CD8-positive, alpha-beta memory T cell (primary cell): ENCODE measurements at regions not wholly inside any gene's neighbourhood (a gene's known extent, or its start where the extent isn't known, plus 50 kb on each side); places are given as distances from the start of the nearest gene placed in this dataset.

Source experiments
- CTCF ChIA-PET: fragments of 350-600 bp; sonication (Branson Sonifier 250); formaldehyde crosslinking; loops from one replicate; lab custom pipeline; 2021; ENCODE audit warnings: antibody characterized with exemption; lab: Charles Lee
- POLR2A ChIA-PET: fragments of 350-600 bp; sonication (Branson Sonifier 250); formaldehyde crosslinking; loops from one replicate; lab custom pipeline; 2021; ENCODE audit warnings: antibody characterized with exemption; lab: Charles Lee
- DNase-seq, 5 donors: peaks; one replicate each; pipeline versions ENCODE4 v3.0.0 to v3.0.0-alpha.2; 2020 to 2022; ENCODE audit warnings: mixed read lengths in 1 of 5
- H3K27ac ChIP-seq: one replicate; pipeline ENCODE4 v1.7.0; 2013; ENCODE audit warnings: low read depth, mild to moderate bottlenecking, low read length, moderate library complexity
- H3K27me3 ChIP-seq: 2 replicates; pipeline ENCODE4 v1.7.0; 2013; ENCODE audit warnings: low read length, mild to moderate bottlenecking; ENCODE audit not compliant: insufficient read depth, poor library complexity, severe bottlenecking
- H3K36me3 ChIP-seq: 2 replicates; pipeline ENCODE4 v1.7.0; 2013; ENCODE audit warnings: mild to moderate bottlenecking, low read length, moderate library complexity; ENCODE audit not compliant: insufficient read depth
- H3K4me1 ChIP-seq: 2 replicates; pipeline ENCODE4 v1.7.0; 2013; ENCODE audit warnings: mild to moderate bottlenecking, low read length, moderate library complexity; ENCODE audit not compliant: insufficient read depth
- H3K4me3 ChIP-seq: 2 replicates; pipeline ENCODE4 v1.7.0; 2013; ENCODE audit warnings: mild to moderate bottlenecking, low read length
- H3K9me3 ChIP-seq: 2 replicates; pipeline ENCODE4 v1.7.0; 2013; ENCODE audit warnings: mild to moderate bottlenecking, low read length
- H3K27ac Mint-ChIP-seq, 8 donors: one replicate each; pipeline ENCODE4 v1.8.0; 2020 to 2021; ENCODE audit warnings: mixed read lengths in 8 of 8, mild to moderate bottlenecking in 6 of 8, inconsistent platforms in 3 of 8, moderate library complexity in 3 of 8
- H3K27me3 Mint-ChIP-seq, 2 donors: one replicate each; pipeline ENCODE4 v1.8.0; 2020 to 2021; ENCODE audit warnings: mixed read lengths in 2 of 2, mild to moderate bottlenecking in 1 of 2, moderate library complexity in 1 of 2
- H3K36me3 Mint-ChIP-seq, 3 donors: one replicate each; pipeline ENCODE4 v1.8.0; 2020 to 2021; ENCODE audit warnings: mixed read lengths in 3 of 3, inconsistent platforms in 1 of 3, mild to moderate bottlenecking in 1 of 3
- H3K4me1 Mint-ChIP-seq, 3 donors: one replicate each; pipeline ENCODE4 v1.8.0; 2020 to 2021; ENCODE audit warnings: mixed read lengths in 3 of 3, inconsistent platforms in 1 of 3, mild to moderate bottlenecking in 1 of 3
- H3K4me3 Mint-ChIP-seq, 7 donors: one replicate each; pipeline ENCODE4 v1.8.0; 2020 to 2021; ENCODE audit warnings: mixed read lengths in 7 of 7, mild to moderate bottlenecking in 6 of 7, moderate library complexity in 4 of 7, inconsistent platforms in 2 of 7
- H3K9me3 Mint-ChIP-seq, 5 donors: one replicate each; pipeline ENCODE4 v1.8.0; 2020 to 2022; ENCODE audit warnings: mixed read lengths in 5 of 5, mild to moderate bottlenecking in 3 of 5, moderate library complexity in 2 of 5, inconsistent platforms in 1 of 5

GRCh38 chr5:89573345-89573744, 690.4 kb upstream of the MEF2C start:
- CTCF ChIA-PET, result no interaction called here

GRCh38 chr5:89572696-89573095, 689.7 kb upstream of the MEF2C start:
- no peak overlapping the region for H3K27ac ChIP-seq
- DNase-seq, result no peak
- no peaks in the 10 kb centered on the region for H3K4me1 ChIP-seq
- no peaks in the 10 kb centered on the region for H3K27me3 ChIP-seq
- H3K4me3 ChIP-seq, result no peak overlapping the region
- POLR2A ChIA-PET, result no interaction called here
- CTCF ChIA-PET, result no interaction called here
- peaks cover 0 to 3% of the 10 kb centered on the region in 2 donors for H3K27me3 Mint-ChIP-seq
- H3K9me3 ChIP-seq, result no peaks in the 10 kb centered on the region
- H3K36me3 ChIP-seq, result no peaks in the 10 kb centered on the region
- H3K27ac Mint-ChIP-seq, result no peak overlapping the region
- peaks cover 0 to 11% (median 3%) of the 10 kb centered on the region in 5 donors for H3K9me3 Mint-ChIP-seq
- H3K4me1 Mint-ChIP-seq, result no peaks in the 10 kb centered on the region
- H3K36me3 Mint-ChIP-seq, result no peaks in the 10 kb centered on the region
- no peak overlapping the region for H3K4me3 Mint-ChIP-seq

More at GRCh38 chr5:89573345-89573744, 690.4 kb upstream of the MEF2C start:
- no peak for DNase-seq
- Mint-ChIP-seq H3K36me3 (no peaks in the 10 kb centered on the region), H3K4me1 (no peaks in the 10 kb centered on the region), H3K9me3 (peaks cover 0 to 11% (median 3%) of the 10 kb centered on the region in 5 donors), H3K27me3 (peaks cover 0 to 3% of the 10 kb centered on the region in 2 donors), H3K4me3 (no peak overlapping the region), H3K27ac (no peak overlapping the region)
- Histone ChIP-seq H3K4me1 (no peaks in the 10 kb centered on the region), H3K27me3 (no peaks in the 10 kb centered on the region), H3K36me3 (no peaks in the 10 kb centered on the region), H3K27ac (no peak overlapping the region), H3K9me3 (no peaks in the 10 kb centered on the region), H3K4me3 (no peak overlapping the region)
- POLR2A ChIA-PET, result no interaction called here

GRCh38 chr5:89570557-89570956, 687.6 kb upstream of the MEF2C start:
- DNase-seq, result no peak
- Histone ChIP-seq H3K27ac (no peak overlapping the region), H3K9me3 (no peaks in the 10 kb centered on the region), H3K36me3 (no peaks in the 10 kb centered on the region), H3K27me3 (no peaks in the 10 kb centered on the region), H3K4me1 (no peaks in the 10 kb centered on the region), H3K4me3 (no peak overlapping the region)
- Mint-ChIP-seq H3K36me3 (no peaks in the 10 kb centered on the region), H3K4me1 (no peaks in the 10 kb centered on the region), H3K4me3 (no peak overlapping the region), H3K9me3 (peaks cover 0 to 11% (median 3%) of the 10 kb centered on the region in 5 donors), H3K27me3 (peaks cover 0 to 3% of the 10 kb centered on the region in 2 donors), H3K27ac (no peak overlapping the region)
- CTCF ChIA-PET, result no interaction called here
- POLR2A ChIA-PET, result no interaction called here

- CTCF ChIA-PET, result no interaction called here
- H3K4me1 Mint-ChIP-seq, result no peaks in the 10 kb centered on the region
- Histone ChIP-seq H3K9me3 (no peaks in the 10 kb centered on the region), H3K4me3 (no peak overlapping the region), H3K27me3 (no peaks in the 10 kb centered on the region), H3K27ac (no peak overlapping the region), H3K4me1 (no peaks in the 10 kb centered on the region), H3K36me3 (no peaks in the 10 kb centered on the region)
- no peak overlapping the region for H3K4me3 Mint-ChIP-seq
- no peak overlapping the region for H3K27ac Mint-ChIP-seq
- POLR2A ChIA-PET, result no interaction called here
- DNase-seq, result no peak
- H3K36me3 Mint-ChIP-seq, result no peaks in the 10 kb centered on the region
- peaks cover 0 to 7% (median 3%) of the 10 kb centered on the region in 5 donors for H3K9me3 Mint-ChIP-seq
- peaks cover 0 to 3% of the 10 kb centered on the region in 2 donors for H3K27me3 Mint-ChIP-seq
Observed at GRCh38 chr5:89566340-89566739, 683.4 kb upstream of the MEF2C start.

- POLR2A ChIA-PET, result no interaction called here
- H3K36me3 Mint-ChIP-seq, result no peaks in the 10 kb centered on the region
- DNase-seq, result no peak
- Histone ChIP-seq H3K9me3 (no peaks in the 10 kb centered on the region), H3K4me3 (no peak overlapping the region), H3K36me3 (no peaks in the 10 kb centered on the region), H3K27ac (no peak overlapping the region), H3K27me3 (no peaks in the 10 kb centered on the region), H3K4me1 (no peaks in the 10 kb centered on the region)
- no peak overlapping the region for H3K27ac Mint-ChIP-seq
- CTCF ChIA-PET, result no interaction called here
- H3K4me1 Mint-ChIP-seq, result no peaks in the 10 kb centered on the region
- H3K4me3 Mint-ChIP-seq, result no peak overlapping the region
- H3K27me3 Mint-ChIP-seq, result no peaks in the 10 kb centered on the region
- H3K9me3 Mint-ChIP-seq, result peaks cover 0 to 18% (median 2%) of the 10 kb centered on the region in 5 donors
Observed at GRCh38 chr5:89560696-89561095, 677.7 kb upstream of the MEF2C start.

- CTCF ChIA-PET, result no interaction called here
- Mint-ChIP-seq H3K4me1 (no peaks in the 10 kb centered on the region), H3K9me3 (peaks cover 0 to 29% (median 2%) of the 10 kb centered on the region in 5 donors), H3K27me3 (no peaks in the 10 kb centered on the region), H3K4me3 (no peak overlapping the region), H3K27ac (no peak overlapping the region), H3K36me3 (no peaks in the 10 kb centered on the region)
- no peak for DNase-seq
- Histone ChIP-seq H3K4me1 (no peaks in the 10 kb centered on the region), H3K27me3 (no peaks in the 10 kb centered on the region), H3K4me3 (no peak overlapping the region), H3K27ac (no peak overlapping the region), H3K9me3 (no peaks in the 10 kb centered on the region), H3K36me3 (no peaks in the 10 kb centered on the region)
- POLR2A ChIA-PET, result no interaction called here
Observed at GRCh38 chr5:89556215-89556913, 673.4 kb upstream of the MEF2C start.

GRCh38 chr5:89546657-89547056, 663.7 kb upstream of the MEF2C start:
- no peaks in the 10 kb centered on the region for H3K9me3 ChIP-seq
- no peaks in the 10 kb centered on the region for H3K27me3 ChIP-seq
- no peak overlapping the region for H3K27ac ChIP-seq
- H3K4me3 Mint-ChIP-seq, result no peak overlapping the region
- no peaks in the 10 kb centered on the region for H3K36me3 Mint-ChIP-seq
- H3K4me1 Mint-ChIP-seq, result no peaks in the 10 kb centered on the region
- H3K4me1 ChIP-seq, result no peaks in the 10 kb centered on the region
- peaks cover 0 to 6% (median 4%) of the 10 kb centered on the region in 5 donors for H3K9me3 Mint-ChIP-seq
- no peaks in the 10 kb centered on the region for H3K36me3 ChIP-seq
- H3K4me3 ChIP-seq, result no peak overlapping the region
- no peaks in the 10 kb centered on the region for H3K27me3 Mint-ChIP-seq
- no peak for DNase-seq
- CTCF ChIA-PET, result no interaction called here
- H3K27ac Mint-ChIP-seq, result no peak overlapping the region
- POLR2A ChIA-PET, result no interaction called here

GRCh38 chr5:89545626-89546025, 662.6 kb upstream of the MEF2C start:
- Mint-ChIP-seq H3K4me3 (no peak overlapping the region), H3K36me3 (no peaks in the 10 kb centered on the region)
- CTCF ChIA-PET, result no interaction called here

More at GRCh38 chr5:89545626-89546025, 662.6 kb upstream of the MEF2C start:
- no peak for DNase-seq
- Histone ChIP-seq H3K4me1 (no peaks in the 10 kb centered on the region), H3K4me3 (no peak overlapping the region), H3K27me3 (no peaks in the 10 kb centered on the region), H3K27ac (no peak overlapping the region), H3K9me3 (no peaks in the 10 kb centered on the region), H3K36me3 (no peaks in the 10 kb centered on the region)
- H3K27me3 Mint-ChIP-seq, result no peaks in the 10 kb centered on the region
- no peaks in the 10 kb centered on the region for H3K4me1 Mint-ChIP-seq
- H3K27ac Mint-ChIP-seq, result no peak overlapping the region
- POLR2A ChIA-PET, result no interaction called here
- H3K9me3 Mint-ChIP-seq, result peaks cover 0 to 6% (median 4%) of the 10 kb centered on the region in 5 donors
